Brain pericyte (primary cell): ENCODE measurements at regions not wholly inside any gene's neighbourhood (a gene's known extent, or its start where the extent isn't known, plus 50 kb on each side); places are given as distances from the start of the nearest gene placed in this dataset.
"Not testable (repeated sequence)": the region's sequence is repeated elsewhere in the genome, so short reads cannot be mapped to it uniquely, and the experiment has no call there.

Source experiments
- DNase-seq: peaks from one replicate; pipeline ENCODE4 v3.0.0-alpha.2; 2012; ENCODE audit warnings: low read depth, low spot score

DNA sequence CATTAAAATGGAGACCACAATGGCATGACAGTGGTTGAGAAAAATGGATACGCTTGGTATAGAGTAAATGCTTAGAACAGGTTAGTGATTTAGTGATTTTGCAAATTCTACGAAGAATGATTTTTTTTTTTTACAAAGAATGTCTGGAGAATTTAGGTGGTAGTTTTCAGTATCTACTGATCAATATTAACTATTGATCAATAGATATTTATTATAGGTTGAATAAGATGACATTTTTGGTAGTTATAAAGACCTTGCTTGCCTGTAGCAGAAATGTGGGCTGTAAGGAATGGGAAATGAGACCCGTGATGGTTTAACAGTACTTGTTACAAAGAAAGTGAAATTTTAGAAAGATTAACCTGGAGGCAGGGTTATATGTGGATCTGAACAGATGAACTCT, 137.5 kb downstream of the NR2F2 start:
- DNase-seq, result no peak

DNA sequence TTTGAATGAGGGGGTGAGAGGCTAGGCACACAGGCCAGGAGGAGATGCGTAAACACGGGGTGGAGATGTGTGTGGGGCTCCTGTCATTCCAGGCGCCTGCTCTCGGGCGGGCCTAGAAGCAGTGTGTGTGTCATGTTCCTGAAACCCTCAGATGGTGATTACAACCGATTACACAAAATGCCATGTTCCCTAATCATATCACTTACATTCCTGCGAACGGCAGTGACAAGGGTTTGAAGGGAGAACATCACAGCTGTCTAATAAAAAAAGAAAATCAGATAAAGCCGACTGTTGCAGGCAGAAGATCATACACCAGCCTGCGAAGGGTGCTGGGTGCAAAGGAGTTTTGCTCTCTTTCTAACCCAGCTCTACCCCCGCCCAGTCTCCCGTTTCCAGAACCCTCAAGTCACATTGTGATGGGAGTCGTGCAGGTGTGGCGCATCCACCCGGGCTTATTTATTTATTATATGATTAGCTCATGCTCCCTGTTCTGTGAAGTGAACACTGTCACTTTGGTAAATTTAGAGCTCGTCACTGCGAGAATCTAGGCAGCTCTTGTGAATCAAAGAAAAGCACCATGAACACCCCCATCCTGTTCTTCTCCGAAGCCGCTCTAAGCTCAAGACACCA, 140.3 kb downstream of the NR2F2 start:
- DNase-seq, result no peak

DNA sequence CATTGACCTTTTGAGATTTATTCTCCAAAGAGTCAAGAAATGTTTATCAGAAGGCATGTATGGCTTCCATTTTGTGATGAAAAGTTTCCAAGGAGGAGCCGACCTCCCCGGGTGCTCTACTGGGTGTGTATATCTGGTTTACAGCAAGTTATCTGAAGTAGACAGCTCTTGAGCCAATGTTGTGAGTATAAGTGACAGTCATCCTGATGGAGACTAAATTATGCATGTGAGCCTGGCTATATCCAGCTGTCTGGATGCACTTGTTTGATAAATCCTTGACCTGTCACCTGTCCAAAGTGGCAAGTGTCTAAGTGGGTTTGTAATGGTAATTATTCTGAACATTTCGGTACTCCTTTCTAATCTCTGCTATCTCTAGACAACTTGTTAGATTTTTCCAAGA, 142.2 kb downstream of the NR2F2 start:
- no peak for DNase-seq

DNA sequence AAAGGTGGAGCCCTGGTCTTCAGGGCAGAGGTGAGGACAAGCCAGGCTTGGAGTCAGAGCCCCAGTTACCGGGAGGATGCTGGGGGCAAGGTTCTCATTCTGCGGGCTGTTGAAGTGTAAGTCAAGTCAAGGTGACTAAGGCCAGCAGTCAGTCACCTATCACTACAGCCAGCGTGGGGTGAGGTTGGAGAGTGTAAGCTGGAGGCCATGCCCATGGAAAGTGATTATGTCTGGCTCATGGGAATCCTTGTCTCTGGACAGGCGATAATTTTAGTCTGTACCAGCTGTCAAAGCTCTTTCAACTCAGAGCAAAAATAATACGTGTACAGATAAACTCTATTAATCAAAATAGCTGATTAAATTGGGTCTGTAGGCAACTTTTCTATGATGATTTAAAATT, 143.1 kb downstream of the NR2F2 start:
- DNase-seq, result no peak

DNA sequence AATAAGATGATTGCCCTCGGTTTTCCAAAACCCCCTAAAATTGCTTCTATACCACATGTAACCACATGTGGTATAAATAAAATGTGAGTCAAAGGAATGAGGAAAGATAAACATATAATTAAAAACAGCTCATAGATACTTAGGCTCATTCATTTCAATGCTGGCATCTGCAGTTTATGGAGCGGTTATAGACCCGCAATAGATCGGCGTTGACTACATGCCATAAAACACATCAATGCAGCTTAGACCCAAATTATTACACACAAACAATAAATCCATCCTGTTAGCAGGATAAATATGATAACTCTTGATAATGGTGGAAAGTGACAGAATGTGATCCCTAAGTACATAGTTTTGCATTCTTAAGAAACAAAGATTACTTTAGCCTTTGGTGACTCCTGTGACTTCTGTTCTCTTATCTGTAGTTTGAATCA, 143.7 kb downstream of the NR2F2 start:
- DNase-seq, result no peak

DNA sequence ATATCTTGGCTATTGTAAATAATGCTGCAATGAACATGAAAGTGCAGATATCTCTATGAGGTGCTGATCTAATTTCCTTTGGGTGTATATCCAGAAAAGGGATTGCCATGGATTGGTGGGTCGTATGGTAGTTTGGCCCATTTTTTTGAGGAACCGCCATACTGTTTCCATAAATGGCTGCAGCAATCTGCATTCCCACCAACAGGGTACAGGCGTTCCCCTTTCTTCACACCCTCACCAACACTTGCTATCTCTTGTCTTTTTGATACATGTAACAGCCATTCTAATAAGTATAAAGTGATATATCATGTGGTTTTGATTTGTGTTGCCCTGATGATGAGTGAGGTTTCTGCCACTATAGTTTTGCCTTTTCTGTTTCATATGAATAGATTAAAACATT, 146.7 kb downstream of the NR2F2 start:
- DNase-seq, result no peak

DNA sequence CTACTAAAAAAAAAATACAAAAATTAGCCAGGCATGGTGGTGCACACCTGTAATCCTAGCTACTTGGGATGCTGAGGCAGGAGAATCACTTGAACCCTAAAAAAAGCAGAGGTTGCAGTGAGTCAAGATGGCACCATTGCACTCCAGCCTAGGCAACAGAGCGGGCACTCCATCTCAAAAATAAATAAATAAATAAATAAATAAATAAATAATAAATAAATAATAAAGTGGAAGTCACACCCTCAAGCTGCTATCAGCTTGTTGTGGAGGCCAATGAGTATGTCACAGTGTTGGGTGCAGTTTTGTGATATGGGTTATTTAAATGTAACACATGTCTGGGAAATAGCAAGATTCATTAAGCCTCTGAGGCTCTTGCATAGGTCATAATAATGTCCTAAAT, 153.9 kb downstream of the NR2F2 start:
- not testable (repeated sequence) for DNase-seq

DNA sequence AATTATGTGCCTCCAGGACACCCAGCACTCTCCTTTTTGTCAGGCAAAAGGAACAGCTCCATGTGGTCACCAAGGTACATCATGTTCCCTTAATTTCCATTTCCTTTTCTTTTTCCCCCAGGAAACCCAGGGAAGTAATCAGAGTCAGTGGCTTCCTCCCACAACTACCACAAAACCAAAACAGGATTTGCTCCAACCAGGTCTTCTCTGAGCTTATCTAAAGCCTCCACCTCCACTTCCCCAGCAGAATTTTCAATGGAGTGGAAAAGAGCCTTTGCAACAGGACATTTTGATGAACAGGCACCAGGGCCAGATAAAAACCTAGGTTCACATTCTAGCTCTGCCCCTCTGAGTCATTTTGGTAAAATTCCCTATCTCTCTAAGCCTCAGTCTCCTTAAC, 154.3 kb downstream of the NR2F2 start:
- DNase-seq, result no peak

DNA sequence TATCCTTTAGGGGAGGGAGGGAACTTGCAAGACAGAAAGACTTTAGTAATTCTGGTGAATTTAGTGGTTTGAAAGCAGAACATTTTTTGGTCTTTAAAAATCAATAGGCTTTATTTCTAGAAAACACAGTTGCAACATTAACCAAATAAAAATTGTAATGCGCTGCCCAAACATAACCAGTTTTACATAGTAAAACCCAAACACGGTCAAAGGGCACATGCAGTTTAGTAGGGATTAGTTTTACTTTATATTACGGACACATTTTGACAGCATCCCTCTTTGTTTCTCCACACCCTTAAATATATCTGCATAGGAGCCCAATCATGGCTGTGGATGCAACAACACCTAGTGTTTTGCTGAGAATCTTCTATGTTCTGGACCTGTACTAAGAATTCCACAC, 156.7 kb downstream of the NR2F2 start:
- no peak for DNase-seq

DNA sequence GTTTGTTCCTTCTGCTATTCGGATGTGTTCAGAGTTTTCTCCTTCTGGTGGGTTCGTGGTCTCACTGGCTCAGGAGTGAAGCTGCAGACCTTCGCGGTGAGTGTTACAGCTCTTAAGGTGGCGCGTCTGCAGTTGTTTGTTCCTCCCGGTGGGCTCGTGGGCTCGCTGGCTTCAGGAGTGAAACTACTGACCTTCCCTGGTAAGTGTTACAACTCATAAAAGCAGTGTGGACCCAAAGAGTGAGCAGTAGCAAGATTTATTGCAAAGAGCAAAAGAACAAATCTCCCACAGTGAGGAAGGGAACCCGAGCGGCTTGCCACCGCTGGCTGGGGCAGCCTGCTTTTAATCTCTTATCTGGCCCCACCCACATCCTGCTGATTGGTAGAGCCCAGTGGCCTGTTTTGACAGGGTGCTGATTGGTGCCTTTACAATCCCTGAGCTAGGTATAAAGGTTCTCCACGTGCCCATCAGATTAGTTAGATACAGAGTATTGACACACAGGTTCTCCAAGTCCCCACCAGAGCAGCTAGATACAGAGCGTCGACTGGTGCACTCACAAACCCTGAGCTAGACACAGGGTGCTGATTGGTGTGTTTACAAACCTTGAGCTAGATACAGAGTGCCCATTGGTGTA, 160.7 kb downstream of the NR2F2 start:
- not testable (repeated sequence) for DNase-seq

DNA sequence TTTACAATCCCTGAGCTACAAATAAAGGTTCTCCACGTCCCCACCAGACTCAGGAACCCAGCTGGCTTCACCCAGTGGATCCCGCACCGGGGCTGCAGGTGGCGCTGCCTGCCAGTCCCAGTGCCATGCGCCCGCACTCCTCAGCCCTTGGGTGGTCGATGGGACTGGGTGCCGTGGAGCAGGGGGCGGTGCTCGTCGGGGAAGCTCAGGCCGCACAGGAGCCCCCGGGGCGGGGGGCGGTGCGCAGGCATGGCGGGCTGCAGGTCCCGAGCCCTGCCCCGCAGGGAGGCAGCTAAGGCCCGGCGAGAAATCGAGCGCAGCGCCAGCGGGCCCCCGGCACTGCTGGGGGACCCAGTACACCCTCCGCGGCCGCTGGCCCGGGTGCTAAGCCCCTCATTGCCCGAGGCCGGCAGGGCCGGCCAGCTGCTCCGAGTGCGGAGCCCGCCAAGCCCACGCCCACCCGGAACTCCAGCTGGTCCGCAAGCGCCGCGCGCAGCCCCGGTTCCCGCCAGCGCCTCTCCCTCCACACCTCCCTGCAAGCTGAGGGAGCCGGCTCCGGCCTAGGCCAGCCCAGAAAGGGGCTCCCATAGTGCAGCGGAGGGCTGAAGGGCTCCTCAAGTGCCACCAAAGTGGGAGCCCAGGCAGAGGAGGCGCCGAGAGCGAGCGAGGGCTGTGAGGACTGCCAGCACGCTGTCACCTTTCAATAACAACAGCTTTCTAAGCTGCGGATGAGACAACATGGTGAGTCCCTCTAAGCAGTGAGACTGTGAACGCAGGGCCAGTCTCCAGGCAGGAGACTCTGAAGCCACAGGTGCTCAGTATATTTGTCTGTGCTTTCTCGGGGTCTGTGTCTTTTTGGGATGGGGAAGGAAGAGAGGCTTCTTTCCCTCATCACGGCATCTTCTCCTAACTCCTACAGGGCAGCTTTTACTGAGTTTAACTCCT, 161.5 kb downstream of the NR2F2 start:
- not testable (repeated sequence) for DNase-seq

DNA sequence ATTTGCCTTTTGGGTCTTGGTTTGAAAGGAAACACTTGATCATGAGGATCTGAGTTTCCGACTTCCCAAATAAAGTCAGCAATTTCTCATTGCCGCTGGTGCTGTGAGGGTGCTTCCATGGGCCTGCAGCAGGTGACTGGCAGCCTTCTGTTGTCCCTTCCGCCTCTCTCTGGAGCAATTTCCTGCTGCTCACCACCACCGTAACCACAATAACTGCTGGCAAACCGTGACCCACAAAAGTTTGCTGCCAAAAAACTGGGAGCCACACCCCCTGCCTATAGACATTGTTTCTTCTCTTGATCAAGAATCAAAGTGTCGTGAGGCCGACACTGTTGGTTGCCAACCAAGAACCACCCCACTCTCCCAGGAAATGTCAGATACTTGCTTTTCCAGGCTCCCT, 164.0 kb downstream of the NR2F2 start:
- DNase-seq, result no peak

DNA sequence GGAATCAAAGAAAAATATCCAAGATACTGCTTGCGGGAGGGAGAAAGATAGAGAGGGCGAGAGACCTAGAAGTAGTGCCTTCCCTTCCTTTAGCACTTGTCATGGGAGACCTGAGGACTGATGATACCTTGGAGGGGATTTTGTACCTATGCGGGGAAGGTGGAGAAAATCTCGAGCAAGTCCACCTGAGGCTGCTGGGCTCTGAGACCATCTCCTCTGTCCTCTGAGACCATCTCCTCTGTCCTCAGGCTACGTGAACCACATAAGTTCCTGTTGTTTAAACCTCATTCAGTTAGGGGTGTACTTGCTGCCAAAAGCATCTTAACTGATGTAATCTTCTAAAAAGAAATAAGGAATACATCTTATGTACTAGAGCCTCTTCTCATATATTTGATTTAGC, 164.9 kb downstream of the NR2F2 start:
- no peak for DNase-seq

DNA sequence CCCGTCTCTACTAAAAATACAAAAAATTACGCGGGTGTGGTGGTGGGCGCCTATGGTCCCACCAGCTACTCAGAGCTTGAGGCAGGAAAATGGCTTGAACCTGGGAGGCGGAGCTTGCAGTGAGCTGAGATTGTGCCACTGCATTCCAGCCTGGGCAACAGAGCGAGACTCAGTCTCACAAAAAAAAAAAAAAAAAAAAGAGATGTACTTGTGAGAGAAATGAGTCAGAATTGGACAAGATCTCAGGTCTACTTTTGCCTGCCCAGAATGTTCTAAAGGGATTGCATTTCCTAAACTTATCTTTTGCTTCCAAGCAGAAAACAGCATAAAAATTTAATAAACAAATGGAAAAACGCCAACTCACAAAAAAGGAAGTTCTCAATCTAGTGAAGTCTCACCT, 167.5 kb downstream of the NR2F2 start:
- DNase-seq, result no peak

DNA sequence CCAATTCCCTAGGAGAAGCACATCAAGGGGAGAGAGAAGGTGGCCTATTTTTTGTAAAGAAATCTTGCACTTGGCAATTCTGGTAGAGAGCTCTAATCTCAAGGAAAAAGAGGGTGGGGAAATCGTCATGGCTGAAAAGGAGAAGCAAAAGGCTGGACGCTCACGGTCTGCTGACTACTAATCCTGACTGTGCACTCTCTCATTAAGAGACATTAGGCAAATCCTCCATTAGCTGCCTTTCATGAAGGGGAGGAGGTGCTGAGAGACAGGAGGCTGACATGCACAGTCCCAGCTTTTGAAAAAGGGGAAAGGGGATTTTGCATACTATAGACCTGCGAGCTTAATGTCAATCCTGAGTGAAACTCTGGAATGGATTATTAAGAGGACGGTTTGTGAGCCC, 170.0 kb downstream of the NR2F2 start:
- no peak for DNase-seq

DNA sequence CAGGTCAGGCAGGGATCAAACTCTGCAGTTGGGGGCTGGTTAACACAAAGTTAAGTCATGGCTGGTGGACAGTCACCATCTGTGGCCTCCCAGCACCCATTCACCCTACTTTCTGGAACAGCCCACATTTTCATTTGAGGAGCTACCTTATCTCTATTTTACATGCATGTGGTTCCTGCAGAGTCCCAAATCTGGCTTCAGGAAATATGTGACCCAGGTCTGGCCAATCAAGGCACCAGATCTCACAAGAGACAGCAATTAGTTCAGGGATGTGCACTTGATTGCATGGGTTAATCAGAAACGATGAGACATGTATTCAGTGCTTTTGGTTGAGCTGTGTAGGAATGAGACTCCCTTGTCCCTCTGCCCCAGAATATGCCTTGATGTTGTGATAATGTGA, 170.9 kb downstream of the NR2F2 start:
- no peak for DNase-seq

DNA sequence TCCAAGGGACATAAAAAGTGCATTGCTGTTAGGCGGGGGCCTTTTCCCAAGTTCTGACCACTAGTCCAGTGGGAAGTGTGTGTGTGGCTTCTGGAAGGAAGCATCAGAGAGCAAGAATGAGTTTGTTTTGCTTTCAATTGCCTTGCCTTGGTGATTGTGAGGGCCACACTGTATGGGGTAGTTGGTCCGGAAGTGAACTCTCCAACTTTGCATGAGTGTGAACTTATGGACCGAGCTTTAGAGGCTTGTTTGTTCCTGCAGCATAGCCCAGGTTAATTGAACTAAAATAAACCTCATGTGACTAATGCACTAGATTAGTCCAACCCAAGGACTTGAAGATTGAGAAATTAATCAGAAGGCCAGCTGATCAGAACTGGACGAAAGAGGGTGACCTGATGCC, 171.7 kb downstream of the NR2F2 start:
- DNase-seq, result no peak

DNA sequence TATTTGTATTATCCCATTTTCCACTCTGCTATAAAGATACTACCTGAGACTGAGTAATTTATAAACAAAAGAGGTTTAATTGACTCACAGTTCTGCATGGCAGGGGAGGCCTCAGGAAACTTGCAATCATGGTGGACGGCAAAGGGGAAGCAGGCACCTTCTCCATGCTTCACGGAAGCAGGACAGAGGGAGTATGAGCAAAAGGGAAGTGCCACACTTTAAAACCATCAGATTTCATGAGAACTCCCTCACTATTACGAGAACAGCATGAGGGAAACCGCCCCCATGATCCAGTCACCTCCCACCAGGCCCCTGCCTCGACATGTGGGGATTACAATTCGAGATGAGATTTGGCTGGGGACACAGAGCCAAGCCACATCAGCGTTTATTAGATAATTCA, 172.8 kb downstream of the NR2F2 start:
- no peak for DNase-seq

DNA sequence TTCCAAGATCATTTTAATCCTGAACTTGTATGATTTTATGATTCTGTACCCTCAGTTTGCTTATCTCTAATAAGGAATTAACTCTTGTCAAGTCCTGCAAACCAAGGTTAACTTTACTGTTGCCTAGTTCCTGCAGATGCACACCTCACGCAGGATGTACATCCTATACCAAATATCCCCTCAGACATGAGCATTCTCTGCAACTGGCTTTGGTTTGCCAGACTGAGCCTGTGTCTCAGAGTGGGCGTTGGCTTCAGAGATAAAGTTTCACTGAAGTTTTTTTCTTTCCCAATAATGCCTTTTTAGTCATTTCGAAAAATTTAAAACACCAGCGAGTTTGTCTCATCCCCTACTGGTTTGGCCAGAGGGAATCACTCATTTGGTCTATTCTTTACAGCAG, 173.9 kb downstream of the NR2F2 start:
- no peak for DNase-seq

DNA sequence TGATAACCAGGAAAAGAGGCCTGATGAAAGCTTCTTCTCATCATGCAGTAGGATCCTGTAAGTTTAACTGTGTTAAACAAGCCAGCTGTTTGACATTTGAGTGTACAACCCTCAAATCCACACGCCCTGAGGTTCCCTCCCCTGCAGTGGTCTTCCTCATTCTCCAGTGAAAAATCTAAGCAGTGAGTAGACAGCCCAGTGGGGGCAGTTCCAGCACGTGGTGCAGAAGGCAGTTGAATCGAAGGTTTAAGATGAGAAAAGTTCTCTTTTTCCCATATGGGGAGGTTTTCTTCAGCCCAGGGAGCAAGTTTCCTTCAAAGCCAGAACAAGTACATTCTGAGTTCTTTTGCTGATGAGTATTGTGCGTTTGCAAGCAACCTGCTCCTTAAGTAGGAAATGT, 174.5 kb downstream of the NR2F2 start:
- no peak for DNase-seq

DNA sequence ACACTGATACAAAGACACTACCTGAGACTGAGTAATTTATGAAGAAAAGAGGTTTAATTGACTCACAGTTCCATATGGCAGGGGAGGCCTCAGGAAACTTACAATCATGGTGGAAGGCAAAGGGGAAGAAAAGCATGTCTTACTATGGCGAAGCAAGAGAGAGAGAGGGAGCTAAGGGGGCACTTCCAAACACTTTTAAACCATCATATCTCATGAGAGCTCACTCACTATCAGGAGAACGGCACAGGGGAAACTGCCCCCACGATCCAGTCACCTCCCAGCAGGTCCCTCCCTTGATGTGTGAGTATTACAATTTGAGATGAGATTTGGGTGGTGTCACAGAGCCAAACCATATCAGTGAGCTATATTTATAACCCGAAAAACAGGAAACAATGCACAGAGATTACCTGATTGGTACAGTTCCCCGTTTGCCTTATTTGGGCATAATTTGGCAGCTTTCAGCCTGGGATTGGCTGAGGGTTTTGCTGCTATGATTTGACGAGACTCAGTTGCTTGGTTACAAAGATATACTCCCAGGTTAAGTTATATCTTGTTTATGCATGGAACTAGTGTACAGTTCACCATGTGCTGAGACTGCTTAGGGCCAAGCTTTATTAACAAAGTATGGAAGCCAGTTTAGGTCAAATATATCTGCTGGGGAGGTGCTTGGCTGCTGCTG, 184.2 kb downstream of the NR2F2 start:
- no peak for DNase-seq

DNA sequence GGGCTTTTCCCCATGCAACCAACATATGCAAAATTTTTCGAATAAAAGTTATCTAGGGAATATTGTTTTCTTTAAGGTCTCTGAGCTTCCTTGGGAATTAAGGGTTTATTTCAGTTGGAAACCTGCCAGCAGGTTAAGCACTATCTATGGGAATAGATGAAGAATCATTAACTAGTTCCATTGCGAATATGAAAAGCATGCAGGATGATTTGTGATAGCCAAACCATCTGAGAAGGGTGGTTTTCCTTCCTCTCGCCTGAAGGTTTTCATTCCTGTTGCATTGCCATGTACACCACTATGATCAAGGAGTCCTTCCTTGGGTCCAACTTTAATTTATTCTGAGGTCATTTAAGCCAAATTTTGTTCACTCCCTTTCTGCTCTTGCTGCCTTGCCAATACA, 184.9 kb downstream of the NR2F2 start:
- no peak for DNase-seq
